ENCODE measurements at regions not wholly inside any gene's neighbourhood (a gene's known extent, or its start where the extent isn't known, plus 50 kb on each side); places are given as distances from the start of the nearest gene placed in this dataset.

GRCh38 chr3:30199855-30200254, 406.5 kb upstream of the TGFBR2 start:
- TF ChIP-seq CTCF (IDR thresholded peaks at IDR 0.05) (no peak), POLR2A (IDR thresholded peaks at IDR 0.05) (no peak)
